Osteoblast (primary cell): ENCODE measurements at regions not wholly inside any gene's neighbourhood (a gene's known extent, or its start where the extent isn't known, plus 50 kb on each side); places are given as distances from the start of the nearest gene placed in this dataset.

Experiments used
- DNase-seq: peaks from one replicate; pipeline ENCODE4 v3.0.0; 2011; ENCODE audit warnings: low spot score, mixed read lengths; ENCODE audit not compliant: insufficient read length; ENCODE audit errors: missing footprints
- H2AFZ ChIP-seq: 2 replicates; pipeline ENCODE4 v1.6.0; 2011; ENCODE audit warnings: mild to moderate bottlenecking, low read length
- H3K27ac ChIP-seq: 2 replicates; pipeline ENCODE4 v1.5.1; 2011; ENCODE audit warnings: mild to moderate bottlenecking, low read depth, low read length, moderate library complexity
- H3K27me3 ChIP-seq: 2 replicates; pipeline ENCODE4 v1.6.0; 2012; ENCODE audit warnings: mild to moderate bottlenecking, control low read depth, inconsistent platforms, low read length, moderate library complexity; ENCODE audit not compliant: insufficient read depth
- H3K36me3 ChIP-seq: 2 replicates; pipeline ENCODE4 v1.5.1; 2011; ENCODE audit warnings: mild to moderate bottlenecking, low read length, control low read depth, moderate library complexity; ENCODE audit not compliant: insufficient read depth
- H3K4me1 ChIP-seq: 2 replicates; pipeline ENCODE4 v1.5.1; 2011; ENCODE audit warnings: mild to moderate bottlenecking, low read length, control low read depth, moderate library complexity; ENCODE audit not compliant: insufficient read depth
- H3K4me2 ChIP-seq: 2 replicates; pipeline ENCODE4 v1.6.0; 2011; ENCODE audit warnings: mild to moderate bottlenecking, low read length; ENCODE audit not compliant: insufficient read depth
- H3K4me3 ChIP-seq: fragments of 200-600 bp; sonication (generic); 3 replicates; pipeline ENCODE4 v1.5.1; 2012; ENCODE audit warnings: mild to moderate bottlenecking, low read length, inconsistent platforms; ENCODE audit not compliant: insufficient read depth
- H3K79me2 ChIP-seq: 2 replicates; pipeline ENCODE4 v1.6.0; 2012; ENCODE audit warnings: mild to moderate bottlenecking, low read length, control low read depth, inconsistent platforms; ENCODE audit not compliant: insufficient read depth
- H3K9me3 ChIP-seq: 2 replicates; pipeline ENCODE4 v1.5.1; 2011; ENCODE audit warnings: low read depth, low read length, control low read depth
- H4K20me1 ChIP-seq: 2 replicates; pipeline ENCODE4 v1.6.0; 2012; ENCODE audit warnings: mild to moderate bottlenecking, low read length, control low read depth; ENCODE audit not compliant: insufficient read depth
- CTCF ChIP-seq: IDR thresholded peaks from 2 replicates; pipeline ENCODE4 v1.5.1; 2011; ENCODE audit warnings: mild to moderate bottlenecking, low read depth, low read length, moderate library complexity; ENCODE audit errors: extremely low read depth

- Histone ChIP-seq H3K27me3 (no peaks in the 10 kb centered on the region), H4K20me1 (no peaks in the 10 kb centered on the region), H3K4me2 (no peak overlapping the region), H3K27ac (no peak overlapping the region), H3K4me3 (no peak overlapping the region), H2AFZ (no peak overlapping the region), H3K9me3 (no peaks in the 10 kb centered on the region), H3K4me1 (no peaks in the 10 kb centered on the region), H3K36me3 (no peaks in the 10 kb centered on the region), H3K79me2 (no peaks in the 10 kb centered on the region)
- TF ChIP-seq CTCF = no peak
- DNase-seq = no peak
These were observed 231.2 kb upstream of the ARID1B start for GRCh38 chr6:156545931-156546330.

GRCh38 chr6:156545021-156545420, 232.2 kb upstream of the ARID1B start:
- Histone ChIP-seq H3K27me3 (no peaks in the 10 kb centered on the region), H3K9me3 (no peaks in the 10 kb centered on the region), H3K36me3 (no peaks in the 10 kb centered on the region), H3K79me2 (no peaks in the 10 kb centered on the region), H3K4me3 (no peak overlapping the region), H3K27ac (no peak overlapping the region), H3K4me2 (no peak overlapping the region), H3K4me1 (no peaks in the 10 kb centered on the region), H4K20me1 (no peaks in the 10 kb centered on the region), H2AFZ (no peak overlapping the region)
- no peak for DNase-seq
- no peak for TF ChIP-seq CTCF

GRCh38 chr6:156544046-156544445, 233.1 kb upstream of the ARID1B start:
- no peak overlapping the region for H3K27ac ChIP-seq

GRCh38 chr6:156543431-156543830, 233.7 kb upstream of the ARID1B start:
- Histone ChIP-seq H3K27me3 (no peaks in the 10 kb centered on the region), H3K4me2 (no peak overlapping the region), H4K20me1 (no peaks in the 10 kb centered on the region), H2AFZ (no peak overlapping the region), H3K4me1 (no peaks in the 10 kb centered on the region), H3K27ac (no peak overlapping the region), H3K4me3 (no peak overlapping the region), H3K79me2 (no peaks in the 10 kb centered on the region), H3K36me3 (no peaks in the 10 kb centered on the region), H3K9me3 (no peaks in the 10 kb centered on the region)
- TF ChIP-seq CTCF = no peak
- no peak for DNase-seq

More at GRCh38 chr6:156544046-156544445, 233.1 kb upstream of the ARID1B start:
- H3K4me3 ChIP-seq = no peak overlapping the region
- no peak overlapping the region for H3K4me2 ChIP-seq
- no peaks in the 10 kb centered on the region for H3K9me3 ChIP-seq
- H3K4me1 ChIP-seq = no peaks in the 10 kb centered on the region
- no peaks in the 10 kb centered on the region for H4K20me1 ChIP-seq
- no peak overlapping the region for H2AFZ ChIP-seq
- H3K79me2 ChIP-seq = no peaks in the 10 kb centered on the region
- no peak for DNase-seq
- no peaks in the 10 kb centered on the region for H3K36me3 ChIP-seq
- no peaks in the 10 kb centered on the region for H3K27me3 ChIP-seq
- TF ChIP-seq CTCF = no peak
